Coronary artery (tissue), 2 donors: ENCODE measurements at regions not wholly inside any gene's neighbourhood (a gene's known extent, or its start where the extent isn't known, plus 50 kb on each side); places are given as distances from the start of the nearest gene placed in this dataset.
A peak's percentile ranks its signal among the peaks of the same experiment; 100 is the strongest.

ENCODE experiments used
- DNase-seq: peaks from one replicate; pipeline ENCODE4 v3.0.0-alpha.2; 2017; ENCODE audit warnings: low spot score
- H3K27ac ChIP-seq, 2 donors: fragments of 200-600 bp; sonication (generic); one replicate each; pipeline ENCODE4 v1.5.1; 2016 to 2019
- H3K4me3 ChIP-seq: fragments of 200-600 bp; sonication (generic); 2 replicates; pipeline ENCODE4 v1.5.1; 2016; ENCODE audit warnings: mild to moderate bottlenecking, moderate library complexity
- CTCF ChIP-seq: fragments of 200-600 bp; sonication (generic); IDR thresholded peaks from one replicate; pipeline ENCODE4 v1.5.1; 2019; ENCODE audit warnings: antibody characterized with exemption

DNA sequence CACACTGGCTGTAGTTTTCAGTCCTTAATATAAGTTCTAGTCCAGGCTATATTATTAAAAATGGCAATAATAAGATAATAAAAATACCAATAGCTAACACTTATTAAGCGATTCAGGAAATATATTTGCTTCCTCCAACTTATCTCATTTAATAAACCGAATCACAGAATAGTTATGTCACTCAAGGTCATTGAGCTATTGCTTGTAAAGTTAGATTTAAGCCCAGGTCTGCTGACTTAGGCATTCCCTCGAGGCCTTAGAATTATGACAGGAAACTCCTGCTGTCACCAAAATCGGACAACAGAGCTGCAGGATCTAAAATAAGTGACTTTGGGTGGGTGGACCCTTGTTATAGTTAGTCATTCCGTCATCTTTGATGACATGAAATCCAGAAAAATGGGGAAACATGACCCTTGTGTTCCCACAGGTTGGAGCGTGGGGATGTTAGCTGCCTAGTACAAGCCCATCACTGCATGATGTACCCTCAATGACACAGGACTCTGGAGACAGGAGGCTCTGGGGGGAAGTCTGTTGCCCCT lies 181.3 kb upstream of the PHYHIPL start:
- DNase-seq, result no peak
- H3K27ac ChIP-seq, result no peak overlapping the region
- no peak for TF ChIP-seq CTCF
- no peak overlapping the region for H3K4me3 ChIP-seq

GRCh38 chr10:58996063-58996462 lies 180.4 kb upstream of the PHYHIPL start:
- no peak overlapping the region for H3K4me3 ChIP-seq
- TF ChIP-seq CTCF, result no peak
- DNase-seq, result no peak
- H3K27ac ChIP-seq, result no peak overlapping the region

- Histone ChIP-seq H3K27ac (no peak overlapping the region), H3K4me3 (no peak overlapping the region)
- TF ChIP-seq CTCF, result no peak
- no peak for DNase-seq
Measured at GRCh38 chr10:58996866-58997265, 179.6 kb upstream of the PHYHIPL start.

GRCh38 chr10:58998924-58999713 lies 177.3 kb upstream of the PHYHIPL start:
- peak overlapping the region; percentile 6 for H3K4me3 ChIP-seq
- peak overlapping the region; percentile 86 to 87 for H3K27ac ChIP-seq
- TF ChIP-seq CTCF, result no peak
- DNase-seq, result peak; percentile 85

DNA sequence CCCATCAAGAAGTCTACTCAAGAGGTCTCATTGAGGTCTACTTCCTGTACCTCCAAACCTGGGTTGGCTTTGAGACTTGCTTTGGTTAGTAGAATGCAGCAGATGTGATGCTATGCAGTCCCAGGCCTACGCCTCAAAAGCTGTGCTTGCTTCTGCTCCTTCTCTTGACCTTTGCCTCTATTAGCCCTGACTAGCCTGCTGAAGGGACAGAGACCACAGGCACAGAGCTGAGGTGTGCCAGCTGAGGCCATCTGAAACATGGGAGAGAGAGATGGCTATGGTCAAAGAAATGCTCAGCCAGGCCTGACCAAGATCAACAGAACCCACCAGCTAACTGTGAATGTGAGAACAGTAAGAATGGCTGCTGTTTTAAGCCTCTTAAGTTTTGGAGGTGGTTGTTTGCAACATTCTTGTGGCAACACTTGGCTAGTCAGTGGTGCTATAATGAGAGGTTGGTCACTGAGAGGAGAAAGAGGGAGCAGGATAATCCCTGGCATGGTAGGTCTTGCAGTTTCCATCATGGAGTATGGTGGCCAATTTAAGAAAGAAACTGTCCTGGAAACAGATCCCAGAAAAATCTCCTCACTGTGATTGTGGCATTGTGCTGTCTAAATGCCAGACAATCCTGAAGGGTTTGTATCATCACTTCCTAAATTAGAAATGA lies 176.1 kb upstream of the PHYHIPL start:
- Histone ChIP-seq H3K27ac (peak overlapping the region; percentile 86 to 87), H3K4me3 (peak overlapping the region; percentile 43)
- no peak for DNase-seq
- no peak for TF ChIP-seq CTCF

DNA sequence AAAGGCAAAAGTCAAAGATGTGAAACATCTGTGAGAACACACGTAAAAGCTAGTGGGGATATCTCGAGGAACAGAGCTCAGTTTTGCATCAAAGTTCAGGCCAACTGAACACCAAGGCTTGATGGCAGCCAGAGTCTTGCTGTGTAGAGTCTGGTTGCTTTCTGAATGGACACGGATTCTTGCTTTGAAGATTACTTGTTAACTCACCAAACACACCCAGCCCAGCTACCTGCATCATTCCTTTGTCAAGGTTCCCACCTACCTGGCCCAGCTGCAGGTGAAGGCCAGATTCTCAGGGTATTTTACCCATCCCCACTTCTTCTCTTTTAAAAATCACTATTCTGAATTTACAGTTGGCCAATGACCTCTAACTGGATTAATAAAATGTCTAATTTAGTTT lies 174.4 kb upstream of the PHYHIPL start:
- Histone ChIP-seq H3K27ac (peak overlapping the region; percentile 62 to 71), H3K4me3 (no peak overlapping the region)
- DNase-seq, result no peak
- TF ChIP-seq CTCF, result no peak
